ENCODE measurements at regions not wholly inside any gene's neighbourhood (a gene's known extent, or its start where the extent isn't known, plus 50 kb on each side); places are given as distances from the start of the nearest gene placed in this dataset.

GRCh38 chr6:165717732-165718465, 54.9 kb upstream of the PDE10A start:
- no peak for DNase-seq (ENCODE audit: low read depth)

DNA sequence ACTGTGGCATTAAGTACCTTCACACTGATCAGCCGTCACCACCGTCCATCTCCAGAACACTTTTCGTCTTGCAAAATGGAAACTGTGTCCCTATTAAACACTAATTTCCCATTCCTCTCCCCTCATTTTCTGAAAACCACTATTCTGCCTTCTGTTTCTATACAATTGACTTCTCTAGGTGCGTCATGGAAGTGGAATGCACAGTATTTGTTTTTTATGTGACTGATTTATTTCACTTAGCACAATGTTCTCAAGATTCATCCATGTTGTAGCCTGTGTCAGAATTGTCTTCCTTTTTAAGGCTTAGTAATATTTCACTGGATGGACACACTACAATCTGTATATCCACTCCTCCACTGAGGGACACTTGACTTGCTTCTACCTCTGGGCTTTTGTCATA, 53.8 kb upstream of the PDE10A start:
- DNase-seq (ENCODE audit: low read depth), result no peak

- no peak for DNase-seq (ENCODE audit: low read depth)
Observed at GRCh38 chr6:165715428-165715827, 52.4 kb upstream of the PDE10A start.

DNA sequence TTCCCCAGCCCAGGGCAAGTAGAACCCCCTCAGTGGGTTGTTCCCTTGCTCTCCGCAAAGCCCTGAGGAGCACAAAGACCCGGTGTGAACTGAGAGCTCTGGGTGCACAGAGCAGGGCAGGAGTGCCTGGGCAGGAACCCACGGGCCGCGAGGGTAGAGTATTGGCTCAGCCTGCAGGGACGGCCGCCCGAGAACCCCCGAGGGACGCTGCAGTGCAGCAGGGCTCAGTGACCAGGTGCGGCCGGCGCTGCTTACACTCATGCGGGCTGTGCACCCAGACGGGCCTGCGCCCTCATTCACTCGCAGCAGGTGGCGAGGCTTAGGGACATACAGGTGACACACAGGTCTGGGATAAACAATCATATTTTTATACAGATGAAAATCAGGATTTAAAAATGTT, 51.9 kb upstream of the PDE10A start:
- DNase-seq (ENCODE audit: low read depth), result no peak

DNA sequence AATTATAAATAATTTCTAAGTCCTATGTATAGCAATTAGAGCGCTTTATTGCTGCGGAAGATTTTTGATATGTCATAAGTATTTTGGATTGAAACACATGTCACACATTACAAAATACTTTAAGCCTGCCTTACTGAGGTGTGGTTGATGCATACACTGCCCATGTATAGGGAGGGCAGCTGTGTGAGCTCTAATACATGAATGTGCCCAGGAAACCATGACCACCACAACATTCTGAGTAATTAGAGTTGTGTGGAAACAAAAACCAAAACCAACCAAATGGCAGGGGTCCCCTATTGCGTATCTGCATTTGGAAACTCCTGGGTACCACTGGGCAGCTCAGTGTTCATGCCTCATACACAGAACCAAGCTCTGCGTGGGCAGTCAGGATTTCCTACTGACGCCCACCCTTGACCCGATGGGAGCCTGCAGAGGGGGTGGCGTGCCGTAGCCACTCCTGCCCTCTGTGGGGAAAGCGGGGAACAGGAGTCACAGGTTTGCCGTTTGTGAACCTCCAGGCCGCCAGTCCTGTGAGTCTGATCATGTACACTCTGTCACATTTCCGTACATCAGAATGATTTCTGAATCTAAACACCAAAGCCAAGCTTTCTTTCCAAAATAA, 50.9 kb upstream of the PDE10A start:
- no peak for DNase-seq (ENCODE audit: low read depth)

All from CMK (cell line).